GM12874 (cell line): ENCODE measurements at regions not wholly inside any gene's neighbourhood (a gene's known extent, or its start where the extent isn't known, plus 50 kb on each side); places are given as distances from the start of the nearest gene placed in this dataset.
A peak's percentile ranks its signal among the peaks of the same experiment; 100 is the strongest.

Experiments used
- TF ChIP-seq, protein P1 (sequence below): IDR thresholded peaks from 2 replicates; pipeline ENCODE4 v1.5.1; 2011; ENCODE audit warnings: low read depth, mild to moderate bottlenecking, control low read depth, low read length, moderate library complexity; ENCODE audit not compliant: insufficient read depth

DNA sequence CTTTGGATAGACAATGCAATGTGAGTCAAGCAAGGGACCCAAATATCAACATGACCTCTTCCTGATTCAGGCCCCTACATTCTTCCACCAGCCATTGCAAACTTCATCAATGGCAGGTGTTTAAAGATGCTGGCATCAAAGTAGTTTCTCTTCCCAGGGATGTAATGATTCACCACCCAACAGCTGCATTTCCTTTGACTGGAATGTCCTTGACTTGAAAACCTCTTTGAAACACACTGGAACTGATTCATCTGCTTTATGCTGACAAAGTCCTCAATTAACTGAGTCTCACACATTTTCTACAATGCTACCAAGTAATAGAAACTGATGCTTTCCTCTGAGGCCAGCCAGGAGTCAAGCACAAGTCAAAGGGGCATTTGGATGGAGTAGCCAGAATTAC lies 385.5 kb downstream of the GBE1 start:
- TF ChIP-seq, protein P1, sequence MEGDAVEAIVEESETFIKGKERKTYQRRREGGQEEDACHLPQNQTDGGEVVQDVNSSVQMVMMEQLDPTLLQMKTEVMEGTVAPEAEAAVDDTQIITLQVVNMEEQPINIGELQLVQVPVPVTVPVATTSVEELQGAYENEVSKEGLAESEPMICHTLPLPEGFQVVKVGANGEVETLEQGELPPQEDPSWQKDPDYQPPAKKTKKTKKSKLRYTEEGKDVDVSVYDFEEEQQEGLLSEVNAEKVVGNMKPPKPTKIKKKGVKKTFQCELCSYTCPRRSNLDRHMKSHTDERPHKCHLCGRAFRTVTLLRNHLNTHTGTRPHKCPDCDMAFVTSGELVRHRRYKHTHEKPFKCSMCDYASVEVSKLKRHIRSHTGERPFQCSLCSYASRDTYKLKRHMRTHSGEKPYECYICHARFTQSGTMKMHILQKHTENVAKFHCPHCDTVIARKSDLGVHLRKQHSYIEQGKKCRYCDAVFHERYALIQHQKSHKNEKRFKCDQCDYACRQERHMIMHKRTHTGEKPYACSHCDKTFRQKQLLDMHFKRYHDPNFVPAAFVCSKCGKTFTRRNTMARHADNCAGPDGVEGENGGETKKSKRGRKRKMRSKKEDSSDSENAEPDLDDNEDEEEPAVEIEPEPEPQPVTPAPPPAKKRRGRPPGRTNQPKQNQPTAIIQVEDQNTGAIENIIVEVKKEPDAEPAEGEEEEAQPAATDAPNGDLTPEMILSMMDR: no peak

DNA sequence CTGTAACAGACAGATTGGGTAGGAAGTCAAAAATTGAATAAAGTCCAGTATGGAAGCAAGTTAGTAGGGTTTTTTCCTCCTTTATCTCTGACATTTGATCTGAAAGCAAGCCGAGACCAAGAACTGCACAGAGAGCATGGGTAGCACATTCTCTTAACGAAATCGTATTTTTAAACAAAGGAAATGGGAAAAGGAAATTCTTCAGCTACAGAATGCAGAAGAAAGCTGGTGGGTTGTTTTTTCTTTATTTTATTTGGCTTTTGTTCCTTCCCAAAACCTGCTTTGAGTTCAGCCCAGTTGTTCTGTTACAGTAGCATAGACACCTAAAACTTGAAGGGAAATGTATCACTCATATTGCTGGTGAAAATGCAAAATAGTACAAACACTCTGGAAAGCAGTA lies 397.0 kb downstream of the GBE1 start:
- TF ChIP-seq, protein P1: no peak

DNA sequence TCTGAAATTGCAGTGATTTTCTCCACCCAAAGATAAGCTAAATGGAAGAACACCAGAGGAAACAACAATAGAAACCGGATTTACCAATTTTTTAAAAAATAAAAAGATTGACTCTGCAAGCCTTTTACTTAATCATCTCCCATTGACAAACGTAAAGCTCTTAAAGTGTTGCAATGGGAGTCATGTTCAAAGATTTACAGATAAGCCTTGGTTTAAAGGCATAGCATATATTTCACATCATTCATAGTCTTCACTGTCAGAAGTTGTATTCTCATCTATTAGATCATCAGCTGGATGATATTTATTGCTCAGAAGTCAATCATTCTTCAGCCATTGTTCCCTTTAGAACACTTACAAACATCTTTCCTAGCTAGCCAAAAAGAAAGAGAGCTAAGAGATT lies 397.6 kb downstream of the GBE1 start:
- TF ChIP-seq, protein P1: no peak

DNA sequence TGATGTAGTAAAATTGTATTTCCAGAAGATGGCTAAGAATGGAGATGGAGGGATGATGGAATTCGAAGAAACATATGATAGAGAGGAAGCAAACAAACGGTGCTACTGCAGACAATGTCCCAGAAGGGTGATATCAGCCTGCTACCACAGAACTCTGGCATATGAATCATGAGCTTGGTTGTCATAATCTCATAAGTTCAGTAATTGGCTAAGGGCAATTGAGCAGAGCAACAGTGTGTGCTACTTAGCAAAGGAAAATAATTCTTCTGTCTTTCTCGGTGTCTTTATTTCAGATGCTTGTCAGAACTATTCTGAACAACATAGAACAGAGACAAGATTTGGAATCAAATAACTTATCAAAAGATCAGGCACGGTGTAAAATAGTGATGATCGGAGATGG lies 407.3 kb downstream of the GBE1 start:
- TF ChIP-seq, protein P1: no peak

DNA sequence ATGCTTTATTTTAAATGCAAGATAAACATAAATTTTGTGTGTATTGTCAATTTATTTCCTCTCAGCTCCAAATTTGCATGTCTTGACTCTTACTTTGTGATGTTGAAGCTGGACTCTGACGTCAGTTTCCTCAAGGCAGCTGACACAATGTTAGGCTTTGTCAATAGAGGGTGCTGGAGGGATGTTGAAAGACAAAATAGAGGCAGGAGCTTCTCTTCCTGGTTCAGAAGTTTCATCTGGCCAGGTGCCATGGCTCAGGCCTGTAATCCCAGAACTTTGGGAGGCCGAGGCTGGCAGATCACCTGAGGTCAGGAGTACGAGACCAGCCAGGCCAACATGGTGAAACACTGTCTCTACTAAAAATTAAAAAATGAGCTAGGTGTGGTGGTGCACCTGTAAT lies 408.6 kb downstream of the GBE1 start:
- TF ChIP-seq, protein P1: 0 out of 2 replicates have a peak, but pooled peaks have one; percentile 11

DNA sequence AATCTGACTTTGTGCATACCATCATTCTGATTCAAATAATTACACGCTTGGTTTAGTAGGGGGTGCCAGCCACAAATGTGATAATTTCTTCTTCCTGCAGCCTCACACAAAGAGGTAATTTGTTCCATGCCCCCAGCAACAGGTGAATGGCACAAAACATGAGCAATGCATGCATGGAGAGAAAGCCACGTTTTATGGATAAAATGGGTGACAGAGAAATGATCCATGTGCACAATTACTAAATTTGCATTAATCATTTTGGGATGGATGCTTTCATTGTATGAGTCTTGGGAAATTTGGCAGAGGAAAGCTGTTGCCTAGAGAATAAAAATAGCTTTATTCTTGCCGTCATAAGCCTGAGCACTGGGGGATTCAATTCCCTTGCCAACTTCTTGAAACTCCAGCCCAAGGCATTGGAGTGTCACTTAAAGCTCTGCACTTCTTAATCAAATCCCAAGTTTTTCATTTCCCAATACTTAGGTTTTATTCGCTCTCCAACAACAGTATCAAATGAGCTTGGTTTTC lies 411.6 kb downstream of the GBE1 start:
- TF ChIP-seq, protein P1: no peak

DNA sequence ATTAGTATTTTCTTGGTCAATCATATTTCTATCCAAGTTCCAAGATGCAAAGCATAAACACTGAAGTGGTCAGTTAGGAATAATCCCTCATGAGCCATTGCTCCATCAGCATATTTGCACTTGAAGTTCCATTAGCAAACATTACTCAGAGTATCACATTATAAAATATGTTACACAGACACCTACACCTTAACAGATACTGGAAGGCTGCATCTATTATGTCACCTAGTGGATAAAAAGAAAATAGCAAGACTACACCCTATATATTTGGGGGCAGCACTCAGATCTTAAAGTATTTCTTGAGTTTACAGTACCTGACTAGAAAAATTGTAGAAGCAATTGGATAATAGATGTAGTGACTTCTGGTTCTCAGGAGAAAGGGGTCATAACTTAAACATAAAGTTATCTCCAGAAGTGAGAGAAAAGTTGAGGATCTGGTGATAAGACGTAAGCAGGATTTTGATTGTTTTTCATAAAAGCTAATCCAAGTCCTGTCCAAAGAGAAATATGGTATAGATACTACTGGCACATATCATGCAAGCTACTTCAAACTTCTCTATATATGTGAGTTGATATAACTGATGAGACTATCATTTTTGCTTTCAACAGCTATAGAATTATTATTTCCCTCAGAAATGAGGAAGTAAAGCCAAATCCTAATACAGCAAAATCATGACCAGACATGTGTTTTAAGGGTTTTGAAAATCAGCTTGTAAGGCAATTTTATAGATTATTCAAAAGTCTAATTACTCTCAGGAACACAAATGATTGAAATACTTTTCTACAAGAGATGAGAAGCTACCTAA lies 422.2 kb downstream of the GBE1 start:
- TF ChIP-seq, protein P1: peak; percentile 35
